PFSK-1 (cell line): ENCODE measurements at regions not wholly inside any gene's neighbourhood (a gene's known extent, or its start where the extent isn't known, plus 50 kb on each side); places are given as distances from the start of the nearest gene placed in this dataset.

Experiments used
- FOXP2 ChIP-seq: optimal IDR thresholded peaks from 2 replicates; pipeline ENCODE3; 2011; ENCODE audit warnings: borderline replicate concordance, control low read depth, inconsistent platforms; ENCODE audit not compliant: insufficient read depth; ENCODE audit errors: extremely low read length, extremely low read depth
- POLR2AphosphoS5 ChIP-seq: IDR thresholded peaks from 2 replicates; pipeline ENCODE4 v1.6.1; 2012; ENCODE audit warnings: low read depth, mild to moderate bottlenecking, control low read depth, low read length, moderate library complexity
- SIN3A ChIP-seq: IDR thresholded peaks from 2 replicates; pipeline ENCODE4 v1.6.1; 2012; ENCODE audit warnings: mild to moderate bottlenecking, low read length, moderate library complexity, borderline replicate concordance; ENCODE audit not compliant: insufficient read depth
- TAF1 ChIP-seq: IDR thresholded peaks from 2 replicates; pipeline ENCODE4 v1.6.1; 2012; ENCODE audit warnings: low read length, control low read depth, borderline replicate concordance; ENCODE audit not compliant: insufficient read depth
- TF ChIP-seq, protein P1 (sequence below), 2 experiments: IDR thresholded peaks; 2 replicates each; pipeline versions ENCODE4 v1.6.1 to v1.8.0; 2011 to 2012; ENCODE audit warnings: low read depth in 2 of 2, low read length in 2 of 2, control low read depth in 1 of 2, inconsistent platforms in 1 of 2, mild to moderate bottlenecking in 1 of 2, moderate library complexity in 1 of 2; ENCODE audit not compliant: insufficient read depth in 1 of 2

- no peak for TF ChIP-seq POLR2AphosphoS5
- no peak for TF ChIP-seq FOXP2
- TF ChIP-seq SIN3A, result no peak
- TF ChIP-seq, protein P1, sequence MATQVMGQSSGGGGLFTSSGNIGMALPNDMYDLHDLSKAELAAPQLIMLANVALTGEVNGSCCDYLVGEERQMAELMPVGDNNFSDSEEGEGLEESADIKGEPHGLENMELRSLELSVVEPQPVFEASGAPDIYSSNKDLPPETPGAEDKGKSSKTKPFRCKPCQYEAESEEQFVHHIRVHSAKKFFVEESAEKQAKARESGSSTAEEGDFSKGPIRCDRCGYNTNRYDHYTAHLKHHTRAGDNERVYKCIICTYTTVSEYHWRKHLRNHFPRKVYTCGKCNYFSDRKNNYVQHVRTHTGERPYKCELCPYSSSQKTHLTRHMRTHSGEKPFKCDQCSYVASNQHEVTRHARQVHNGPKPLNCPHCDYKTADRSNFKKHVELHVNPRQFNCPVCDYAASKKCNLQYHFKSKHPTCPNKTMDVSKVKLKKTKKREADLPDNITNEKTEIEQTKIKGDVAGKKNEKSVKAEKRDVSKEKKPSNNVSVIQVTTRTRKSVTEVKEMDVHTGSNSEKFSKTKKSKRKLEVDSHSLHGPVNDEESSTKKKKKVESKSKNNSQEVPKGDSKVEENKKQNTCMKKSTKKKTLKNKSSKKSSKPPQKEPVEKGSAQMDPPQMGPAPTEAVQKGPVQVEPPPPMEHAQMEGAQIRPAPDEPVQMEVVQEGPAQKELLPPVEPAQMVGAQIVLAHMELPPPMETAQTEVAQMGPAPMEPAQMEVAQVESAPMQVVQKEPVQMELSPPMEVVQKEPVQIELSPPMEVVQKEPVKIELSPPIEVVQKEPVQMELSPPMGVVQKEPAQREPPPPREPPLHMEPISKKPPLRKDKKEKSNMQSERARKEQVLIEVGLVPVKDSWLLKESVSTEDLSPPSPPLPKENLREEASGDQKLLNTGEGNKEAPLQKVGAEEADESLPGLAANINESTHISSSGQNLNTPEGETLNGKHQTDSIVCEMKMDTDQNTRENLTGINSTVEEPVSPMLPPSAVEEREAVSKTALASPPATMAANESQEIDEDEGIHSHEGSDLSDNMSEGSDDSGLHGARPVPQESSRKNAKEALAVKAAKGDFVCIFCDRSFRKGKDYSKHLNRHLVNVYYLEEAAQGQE (IDR thresholded peaks at IDR 0.05; ENCODE audit: insufficient read depth in 1 of 2, low read depth in 2 of 2, low read length in 2 of 2), result no peak
- no peak for TF ChIP-seq TAF1
Measured at GRCh38 chr4:136881666-136882065, 650.6 kb downstream of the PCDH18 start.

DNA sequence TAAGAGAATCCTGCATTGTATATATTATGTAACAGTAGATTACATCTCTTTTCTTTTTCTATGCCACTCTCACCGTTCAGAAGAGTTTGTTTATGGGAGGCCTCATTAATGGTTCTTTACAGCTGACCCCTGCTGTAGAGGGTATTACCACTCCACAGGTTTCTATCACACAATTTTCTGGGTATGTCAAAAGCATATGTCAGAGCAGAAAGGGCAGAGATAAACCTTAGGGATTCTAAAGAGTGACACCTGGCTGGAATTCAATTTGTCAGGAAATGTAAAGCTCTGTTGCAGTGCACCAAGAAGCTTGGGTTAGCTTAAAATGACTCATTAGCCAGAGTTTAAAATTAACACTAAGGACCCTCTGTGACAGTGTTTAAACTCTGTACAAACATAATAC lies 658.7 kb downstream of the PCDH18 start:
- TF ChIP-seq SIN3A (no peak), POLR2AphosphoS5 (no peak), TAF1 (no peak), FOXP2 (no peak)
- TF ChIP-seq, protein P1 (IDR thresholded peaks at IDR 0.05; ENCODE audit: insufficient read depth in 1 of 2, low read depth in 2 of 2, low read length in 2 of 2), result no peak

DNA sequence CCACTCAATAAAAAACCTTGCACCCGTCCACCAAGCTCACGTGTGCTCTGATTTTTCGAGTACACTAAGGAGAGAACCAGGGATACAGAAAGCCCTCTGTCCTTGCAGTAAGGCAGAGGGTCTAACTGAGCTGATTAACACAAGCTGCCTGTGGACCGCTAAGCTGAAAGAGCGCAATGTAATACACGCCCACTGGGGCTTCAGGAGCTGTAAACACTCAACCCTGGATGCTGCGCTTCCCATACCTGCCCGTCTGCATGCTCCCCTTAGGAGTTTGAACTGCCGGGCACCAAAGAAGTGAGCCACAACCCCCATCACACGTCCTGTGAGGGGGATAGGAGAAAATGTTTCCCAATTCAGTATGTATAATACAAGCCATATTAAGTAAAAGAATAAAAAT lies 664.8 kb downstream of the PCDH18 start:
- TF ChIP-seq POLR2AphosphoS5 (no peak), SIN3A (no peak), FOXP2 (no peak), TAF1 (no peak)
- TF ChIP-seq, protein P1 (IDR thresholded peaks at IDR 0.05; ENCODE audit: insufficient read depth in 1 of 2, low read depth in 2 of 2, low read length in 2 of 2), result no peak

- TF ChIP-seq SIN3A (no peak), POLR2AphosphoS5 (no peak), FOXP2 (no peak), TAF1 (no peak)
- TF ChIP-seq, protein P1 (IDR thresholded peaks at IDR 0.05; ENCODE audit: insufficient read depth in 1 of 2, low read depth in 2 of 2, low read length in 2 of 2), result no peak
Measured at GRCh38 chr4:136865526-136865925, 666.8 kb downstream of the PCDH18 start.

GRCh38 chr4:136864604-136865185 lies 667.6 kb downstream of the PCDH18 start:
- TF ChIP-seq TAF1, result no peak
- TF ChIP-seq SIN3A, result no peak
- TF ChIP-seq, protein P1 (IDR thresholded peaks at IDR 0.05; ENCODE audit: insufficient read depth in 1 of 2, low read depth in 2 of 2, low read length in 2 of 2), result no peak
- no peak for TF ChIP-seq FOXP2
- TF ChIP-seq POLR2AphosphoS5, result no peak
